Heart left ventricle (tissue), 16 donors: ENCODE measurements at regions not wholly inside any gene's neighbourhood (a gene's known extent, or its start where the extent isn't known, plus 50 kb on each side); places are given as distances from the start of the nearest gene placed in this dataset.

Source experiments
- ATAC-seq, 4 donors: fragments of 200-7000 bp; cut with Tn5 transposase; one replicate each; pipeline ENCODE4 v1.9.1; 2020 to 2022; ENCODE audit warnings: moderate library complexity in 4 of 4, mild to moderate bottlenecking in 3 of 4, moderate number of reproducible peaks in 1 of 4
- DNase-seq, 5 donors: peaks; one replicate each; pipeline ENCODE4 v3.0.0-alpha.2; 2020
- H3K27ac ChIP-seq, 12 donors: fragments of 200-600 bp; sonication (generic) in 4 of 12; one replicate each; pipeline versions ENCODE4 v1.5.0 to v1.8.0; 2016 to 2022; ENCODE audit warnings: mild to moderate bottlenecking in 2 of 12
- H3K27me3 ChIP-seq, 9 donors: fragments of 200-600 bp; sonication (generic) in 2 of 9; one replicate each; pipeline versions ENCODE4 v1.5.1 to v1.8.0; 2016 to 2022; ENCODE audit warnings: mild to moderate bottlenecking in 3 of 9
- H3K36me3 ChIP-seq, 9 donors: fragments of 200-600 bp; sonication (generic) in 2 of 9; one replicate each; pipeline versions ENCODE4 v1.5.0 to v1.8.0; 2018 to 2022; ENCODE audit warnings: mild to moderate bottlenecking in 2 of 9
- H3K4me1 ChIP-seq, 12 donors: fragments of 200-600 bp; sonication (generic) in 4 of 12; one replicate each; pipeline versions ENCODE4 v1.5.0 to v1.8.0; 2016 to 2022; ENCODE audit warnings: mild to moderate bottlenecking in 3 of 12
- H3K4me3 ChIP-seq, 12 donors: fragments of 200-600 bp; sonication (generic) in 4 of 12; one replicate each; pipeline versions ENCODE4 v1.5.0 to v1.8.0; 2017 to 2022; ENCODE audit warnings: mild to moderate bottlenecking in 9 of 12, moderate library complexity in 4 of 12
- H3K9me3 ChIP-seq, 12 donors: fragments of 200-600 bp; sonication (generic) in 4 of 12; one replicate each; pipeline versions ENCODE4 v1.5.0 to v1.8.0; 2016 to 2022; ENCODE audit warnings: mild to moderate bottlenecking in 1 of 12
- POLR2A ChIP-seq, 2 donors: fragments of 450-650 bp; IDR thresholded peaks; one replicate each; pipeline ENCODE4 v1.6.1; 2017; ENCODE audit warnings: antibody characterized with exemption in 2 of 2, mild to moderate bottlenecking in 2 of 2, moderate library complexity in 2 of 2
- WGBS, 4 donors: extraction: QIAGEN DNeasy Blood & Tissue Kit in 2 of 4; methylation state at CpG; one replicate each; pipeline versions ENCODE4 v1.1.5 to v1.1.7; 2013 to 2018; 5-methylcytosine and 5-hydroxymethylcytosine counted together
- intact Hi-C, 10 donors: fragments of 100-400 bp; cut with DNase I; formaldehyde crosslinking; loops; one replicate each; pipeline versions ENCODE4 v1.11.1 to v1.14.2; 2022
- TF ChIP-seq, protein P1 (sequence below), 12 donors: fragments of 200-600 bp; sonication (generic) in 4 of 12; IDR thresholded peaks; one replicate each; pipeline versions ENCODE4 v1.5.0 to v1.8.0; 2018 to 2022; ENCODE audit warnings: antibody characterized with exemption in 12 of 12, mild to moderate bottlenecking in 5 of 12
- donor health status: ischemic (EF 13 %, LVEDD 7.1; RV severe dilation, severe dysfunction).
- donor health status: healthy with polysubstance abuse.
- donor health status: DM: no; HTN: yes; CAD: no.
- donor health status: DM: no; HTN: no; CAD: no.
- donor health status: ischemic (EF 25% LVEDD 6.9; RV normal size, moderate dysfunction).
- donor health status: ischemic (EF 25% LVEDD 5.7; RV mildly dilated, moderate dysfunction).
- donor health status: healthy.
- donor health status: DM: yes; HTN: yes; CAD: no.
- donor health status: ischemic (EF 35%, LVEDD 5.7; RV mildly dilated, moderate dysfunction).
- donor health status: nonischemic (EF 11% LVEDD 7.7; RV severe dilation, severe dysfunction).
- donor health status: DM: yes; HTN: yes; CAD: no.
- donor health status: PGD.
- donor health status: ischemic (EF 29% LVEDD 5.4; RV normal size, mild dysfunction).
- donor health status: nonischemic (EF 23%, LVEDD 6.1; RV moderate dilation, normal function).

DNA sequence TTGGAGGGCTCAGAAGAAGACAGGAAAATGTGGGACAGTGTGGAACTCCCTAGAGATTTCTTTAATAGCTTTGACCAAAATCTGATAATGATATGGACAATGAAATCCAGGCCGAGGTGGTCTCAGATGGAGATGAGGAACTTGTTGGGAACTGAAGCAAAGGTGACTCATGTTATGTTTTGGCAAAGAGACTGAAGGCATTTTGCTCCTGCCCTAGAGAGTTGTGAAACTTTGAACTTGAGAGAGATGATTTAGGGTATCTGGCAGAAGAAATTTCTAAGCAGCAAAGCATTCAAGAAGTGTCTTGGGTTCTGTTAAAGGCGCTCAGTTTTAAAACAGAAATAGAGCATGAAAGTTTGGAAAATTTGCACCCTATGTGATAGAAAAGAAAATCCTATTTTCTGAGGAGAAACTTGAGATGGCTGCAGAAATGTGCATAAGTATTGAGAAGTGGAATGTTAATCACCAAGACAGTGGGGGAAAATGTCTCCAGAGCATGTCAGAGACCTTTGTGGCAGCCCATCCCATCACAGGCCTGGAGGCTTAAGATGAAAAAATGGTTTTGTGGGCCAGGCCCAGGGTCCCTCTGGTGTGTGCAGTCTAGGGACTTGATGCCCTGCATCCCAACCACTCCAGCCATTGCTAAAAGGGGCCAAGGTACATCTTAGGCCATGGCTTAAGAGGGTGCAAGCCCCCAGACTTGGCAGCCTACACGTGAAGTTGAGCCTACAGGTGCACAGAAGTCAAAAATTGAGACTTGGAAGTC lies 463.7 kb upstream of the TLE4 start:
- H3K27me3 ChIP-seq: no peaks in the 10 kb centered on the region
- no peak for ATAC-seq
- H3K4me1 ChIP-seq: no peaks in the 10 kb centered on the region
- H3K9me3 ChIP-seq: peaks cover 0 to 4% (median 0%) of the 10 kb centered on the region in 12 donors
- H3K4me3 ChIP-seq: no peak overlapping the region
- no peak overlapping the region for H3K27ac ChIP-seq
- 65 to 74% (median 69%) methylated on average over 3 of the region's 3 CpGs for WGBS, 4 donors
- TF ChIP-seq, protein P1, sequence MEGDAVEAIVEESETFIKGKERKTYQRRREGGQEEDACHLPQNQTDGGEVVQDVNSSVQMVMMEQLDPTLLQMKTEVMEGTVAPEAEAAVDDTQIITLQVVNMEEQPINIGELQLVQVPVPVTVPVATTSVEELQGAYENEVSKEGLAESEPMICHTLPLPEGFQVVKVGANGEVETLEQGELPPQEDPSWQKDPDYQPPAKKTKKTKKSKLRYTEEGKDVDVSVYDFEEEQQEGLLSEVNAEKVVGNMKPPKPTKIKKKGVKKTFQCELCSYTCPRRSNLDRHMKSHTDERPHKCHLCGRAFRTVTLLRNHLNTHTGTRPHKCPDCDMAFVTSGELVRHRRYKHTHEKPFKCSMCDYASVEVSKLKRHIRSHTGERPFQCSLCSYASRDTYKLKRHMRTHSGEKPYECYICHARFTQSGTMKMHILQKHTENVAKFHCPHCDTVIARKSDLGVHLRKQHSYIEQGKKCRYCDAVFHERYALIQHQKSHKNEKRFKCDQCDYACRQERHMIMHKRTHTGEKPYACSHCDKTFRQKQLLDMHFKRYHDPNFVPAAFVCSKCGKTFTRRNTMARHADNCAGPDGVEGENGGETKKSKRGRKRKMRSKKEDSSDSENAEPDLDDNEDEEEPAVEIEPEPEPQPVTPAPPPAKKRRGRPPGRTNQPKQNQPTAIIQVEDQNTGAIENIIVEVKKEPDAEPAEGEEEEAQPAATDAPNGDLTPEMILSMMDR (IDR thresholded peaks at IDR 0.05): no peak
- no peak for TF ChIP-seq POLR2A (IDR thresholded peaks at IDR 0.05)
- DNase-seq: no peak
- H3K36me3 ChIP-seq: no peaks in the 10 kb centered on the region
- intact Hi-C loops: no loop called here

DNA sequence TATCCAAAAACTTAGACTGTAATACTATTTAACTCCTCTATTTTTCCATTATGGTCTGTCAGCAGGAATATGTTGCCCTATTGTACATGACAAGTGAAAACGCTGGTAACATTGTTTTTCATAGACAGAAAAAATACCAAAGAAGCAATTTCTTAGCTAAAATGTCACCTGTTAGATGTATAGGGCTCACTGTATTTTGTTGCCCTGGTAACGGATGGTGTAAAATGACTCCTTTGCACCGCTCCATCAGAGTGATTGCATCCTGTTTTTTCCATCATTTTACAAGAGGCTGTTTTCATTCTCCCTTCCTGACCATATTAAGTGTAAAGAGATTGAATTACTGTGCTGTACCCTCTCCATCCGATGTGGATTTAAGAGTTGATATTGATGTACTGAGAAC lies 460.1 kb upstream of the TLE4 start:
- TF ChIP-seq, protein P1 (IDR thresholded peaks at IDR 0.05): no peak
- no peak for TF ChIP-seq POLR2A (IDR thresholded peaks at IDR 0.05)

DNA sequence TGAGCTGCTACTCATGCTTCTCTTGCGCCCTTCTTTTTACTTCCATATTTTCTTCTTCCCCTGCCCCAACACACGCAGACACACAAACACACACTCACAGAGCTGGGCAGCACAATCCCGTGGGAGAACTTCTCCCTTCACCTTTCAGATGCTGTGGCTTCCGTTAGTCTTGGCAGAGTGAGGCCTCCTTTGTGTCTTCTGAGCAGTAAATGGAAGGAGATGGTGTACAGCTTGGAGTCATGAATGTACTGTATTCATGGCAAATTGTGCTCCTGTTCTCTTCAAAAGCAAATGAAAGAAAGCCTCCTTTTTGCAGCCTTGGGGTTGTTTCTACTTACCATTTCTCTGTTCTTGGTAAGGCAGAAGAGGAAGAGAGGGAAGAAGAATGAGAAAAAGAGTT lies 456.6 kb upstream of the TLE4 start:
- TF ChIP-seq, protein P1 (IDR thresholded peaks at IDR 0.05): no peak
- no peak for TF ChIP-seq POLR2A (IDR thresholded peaks at IDR 0.05)
- intact Hi-C loops: no loop called here
- H3K9me3 ChIP-seq: no peaks in the 10 kb centered on the region
- no peaks in the 10 kb centered on the region for H3K36me3 ChIP-seq
- no peak for DNase-seq
- no peak for ATAC-seq
- H3K4me3 ChIP-seq: no peak overlapping the region
- no peak overlapping the region for H3K27ac ChIP-seq
- H3K4me1 ChIP-seq: no peaks in the 10 kb centered on the region
- H3K27me3 ChIP-seq: peaks cover 0 to 4% (median 0%) of the 10 kb centered on the region in 9 donors
- 64 to 76% (median 69%) methylated on average over 4 of the region's 4 CpGs for WGBS, 4 donors

More for the DNA sequence above, 460.1 kb upstream of the TLE4 start:
- 78 to 85% (median 79%) methylated on average over 4 of the region's 4 CpGs for WGBS, 4 donors
- no peak for ATAC-seq
- Histone ChIP-seq H3K27ac (no peak overlapping the region), H3K9me3 (peaks cover 0 to 4% (median 0%) of the 10 kb centered on the region in 12 donors), H3K4me1 (no peaks in the 10 kb centered on the region), H3K4me3 (no peak overlapping the region), H3K27me3 (peaks cover 0 to under 1% (median 0%) of the 10 kb centered on the region in 9 donors), H3K36me3 (no peaks in the 10 kb centered on the region)
- intact Hi-C loops: no loop called here
- no peak for DNase-seq

DNA sequence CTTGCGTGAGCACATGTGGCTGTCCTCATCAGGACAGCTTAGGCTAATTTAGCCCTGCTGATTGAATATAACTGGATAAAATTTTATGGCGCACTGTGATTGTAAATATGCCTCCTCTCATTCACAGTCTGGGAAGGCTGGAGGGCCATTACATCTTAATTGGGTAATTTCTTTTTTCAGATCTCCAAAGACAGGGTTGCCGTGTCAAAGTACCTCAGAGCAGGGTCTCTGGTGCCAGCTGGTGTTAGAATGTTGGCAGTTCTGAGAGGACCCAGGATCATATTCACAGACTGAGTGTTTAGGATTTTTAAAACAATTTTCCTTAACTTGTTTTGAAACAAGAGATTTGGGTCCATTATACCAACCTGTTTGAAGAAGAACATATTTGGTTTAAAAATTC lies 455.7 kb upstream of the TLE4 start:
- Histone ChIP-seq H3K27ac (no peak overlapping the region), H3K4me3 (no peak overlapping the region), H3K36me3 (no peaks in the 10 kb centered on the region), H3K27me3 (peaks cover 0 to 4% (median 0%) of the 10 kb centered on the region in 9 donors), H3K9me3 (no peaks in the 10 kb centered on the region), H3K4me1 (no peaks in the 10 kb centered on the region)
- DNase-seq (no peak), ATAC-seq (no peak)
- TF ChIP-seq, protein P1 (IDR thresholded peaks at IDR 0.05): no peak
- TF ChIP-seq POLR2A (IDR thresholded peaks at IDR 0.05): no peak
- 70 to 85% (median 77%) methylated on average over 3 of the region's 3 CpGs for WGBS, 4 donors
- intact Hi-C loops: no loop called here
